Naive B cell (primary cell): ENCODE measurements at regions not wholly inside any gene's neighbourhood (a gene's known extent, or its start where the extent isn't known, plus 50 kb on each side); places are given as distances from the start of the nearest gene placed in this dataset.

Experiments used
- ATAC-seq, 2 donors: fragments of 150-1000 bp; cut with Tn5 transposase; 2 replicates each; pipeline ENCODE4 v1.10.0; 2021; ENCODE audit warnings: low read depth in 2 of 2, mild to moderate bottlenecking in 2 of 2, moderate library complexity in 2 of 2
- DNase-seq: peaks from one replicate; pipeline ENCODE4 v3.0.0; 2022
- H3K27ac Mint-ChIP-seq, 6 donors: one replicate each; pipeline ENCODE4 v1.8.0; 2020 to 2022; ENCODE audit warnings: mild to moderate bottlenecking in 6 of 6, mixed read lengths in 6 of 6, moderate library complexity in 5 of 6, inconsistent platforms in 2 of 6
- H3K27me3 Mint-ChIP-seq, 3 donors: one replicate each; pipeline ENCODE4 v1.8.0; 2021 to 2022; ENCODE audit warnings: mixed read lengths in 3 of 3, mild to moderate bottlenecking in 1 of 3
- H3K36me3 Mint-ChIP-seq, 2 donors: one replicate each; pipeline ENCODE4 v1.8.0; 2020 to 2022; ENCODE audit warnings: mixed read lengths in 2 of 2, inconsistent platforms in 1 of 2, mild to moderate bottlenecking in 1 of 2
- H3K4me1 Mint-ChIP-seq, 3 donors: one replicate each; pipeline ENCODE4 v1.8.0; 2020 to 2022; ENCODE audit warnings: mixed read lengths in 3 of 3, inconsistent platforms in 1 of 3, mild to moderate bottlenecking in 1 of 3, moderate library complexity in 1 of 3
- H3K4me3 Mint-ChIP-seq, 8 donors: one replicate each; pipeline ENCODE4 v1.8.0; 2020 to 2022; ENCODE audit warnings: mild to moderate bottlenecking in 8 of 8, mixed read lengths in 8 of 8, moderate library complexity in 8 of 8, inconsistent platforms in 2 of 8
- H3K9me3 Mint-ChIP-seq, 7 donors: one replicate each; pipeline ENCODE4 v1.8.0; 2020 to 2022; ENCODE audit warnings: mixed read lengths in 7 of 7, mild to moderate bottlenecking in 5 of 7, inconsistent platforms in 2 of 7, moderate library complexity in 1 of 7

DNA sequence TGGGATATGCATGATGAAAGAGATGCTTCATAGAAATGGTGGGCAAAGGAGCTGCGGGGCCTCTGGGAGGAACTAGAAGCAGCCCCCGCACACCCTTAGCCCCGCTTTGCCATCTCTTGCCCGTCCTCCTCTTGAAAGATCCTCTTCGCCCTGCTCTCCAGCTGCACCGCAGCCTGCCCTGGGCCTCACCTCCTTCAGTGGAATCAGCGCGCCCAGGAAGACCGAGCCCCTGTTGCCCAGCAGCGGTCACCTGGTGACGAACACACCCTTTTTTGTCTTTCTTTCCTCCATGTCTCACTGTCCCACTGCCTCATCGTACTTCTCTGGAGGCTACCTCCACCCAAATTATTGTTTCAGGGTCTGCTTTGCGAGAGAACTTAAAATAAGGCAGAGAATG, 807.6 kb downstream of the UQCRFS1 start:
- peaks cover 0 to 6% of the 10 kb centered on the region in 2 donors for H3K36me3 Mint-ChIP-seq
- H3K4me1 Mint-ChIP-seq, result peaks cover 0 to 34% (median 4%) of the 10 kb centered on the region in 3 donors
- no peak for DNase-seq
- H3K27me3 Mint-ChIP-seq, result peaks cover 12 to 29% (median 14%) of the 10 kb centered on the region in 3 donors
- no peak for ATAC-seq
- H3K4me3 Mint-ChIP-seq, result no peak overlapping the region
- H3K9me3 Mint-ChIP-seq, result peaks cover 0 to 7% (median 2%) of the 10 kb centered on the region in 7 donors
- H3K27ac Mint-ChIP-seq, result no peak overlapping the region

DNA sequence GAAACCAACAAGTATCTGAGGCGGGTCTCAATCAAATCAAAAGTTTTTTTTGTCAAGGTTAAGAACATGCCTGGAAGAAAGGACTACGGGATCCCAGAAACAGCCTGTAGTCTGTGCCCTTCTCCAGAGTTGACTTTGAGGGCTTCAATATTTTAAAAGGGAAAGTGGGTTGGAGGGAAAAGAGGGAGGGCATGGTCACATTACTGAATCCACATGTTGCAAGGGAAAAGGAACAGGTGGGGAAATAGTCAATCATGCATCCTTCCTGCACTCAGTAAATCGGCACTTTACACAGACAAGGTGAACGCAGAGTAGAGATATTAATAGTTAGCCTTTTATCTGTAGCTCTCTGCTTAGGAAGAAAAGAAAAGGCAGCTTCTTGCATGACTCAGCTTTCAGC, 808.5 kb downstream of the UQCRFS1 start:
- no peak overlapping the region for H3K27ac Mint-ChIP-seq
- peaks cover 2 to 8% of the 10 kb centered on the region in 2 donors for H3K36me3 Mint-ChIP-seq
- ATAC-seq (no peak), DNase-seq (no peak)
- H3K4me1 Mint-ChIP-seq, result peaks cover 0 to 34% (median 4%) of the 10 kb centered on the region in 3 donors
- no peak overlapping the region for H3K4me3 Mint-ChIP-seq
- peaks cover 12 to 29% (median 14%) of the 10 kb centered on the region in 3 donors for H3K27me3 Mint-ChIP-seq
- H3K9me3 Mint-ChIP-seq, result peaks cover 0 to 12% (median 3%) of the 10 kb centered on the region in 7 donors

DNA sequence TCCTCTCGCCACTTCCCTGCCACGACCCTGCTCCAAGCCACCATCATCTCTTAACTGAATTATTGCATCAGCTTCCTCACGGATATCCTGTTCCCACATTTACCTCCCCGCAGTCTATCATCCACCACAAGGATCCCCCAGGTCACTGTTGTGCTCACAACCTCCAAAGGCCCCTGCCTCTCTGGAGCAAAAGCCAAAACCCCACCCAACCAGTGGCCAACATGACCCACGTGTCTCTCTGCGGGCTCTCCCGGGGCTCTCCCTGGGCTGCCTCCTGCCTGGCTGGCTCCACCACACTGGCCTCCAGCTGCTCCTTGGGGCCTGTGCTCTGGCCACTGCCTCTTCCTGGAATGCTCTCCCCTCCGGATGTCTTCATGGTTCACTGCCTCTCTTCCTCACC, 809.3 kb downstream of the UQCRFS1 start:
- ATAC-seq (no peak), DNase-seq (no peak)
- peaks cover 0 to 34% (median 4%) of the 10 kb centered on the region in 3 donors for H3K4me1 Mint-ChIP-seq
- peaks cover 8 to 12% of the 10 kb centered on the region in 2 donors for H3K36me3 Mint-ChIP-seq
- peaks cover 14 to 29% (median 15%) of the 10 kb centered on the region in 3 donors for H3K27me3 Mint-ChIP-seq
- peaks cover 0 to 15% (median 5%) of the 10 kb centered on the region in 7 donors for H3K9me3 Mint-ChIP-seq
- no peak overlapping the region for H3K4me3 Mint-ChIP-seq
- no peak overlapping the region for H3K27ac Mint-ChIP-seq

DNA sequence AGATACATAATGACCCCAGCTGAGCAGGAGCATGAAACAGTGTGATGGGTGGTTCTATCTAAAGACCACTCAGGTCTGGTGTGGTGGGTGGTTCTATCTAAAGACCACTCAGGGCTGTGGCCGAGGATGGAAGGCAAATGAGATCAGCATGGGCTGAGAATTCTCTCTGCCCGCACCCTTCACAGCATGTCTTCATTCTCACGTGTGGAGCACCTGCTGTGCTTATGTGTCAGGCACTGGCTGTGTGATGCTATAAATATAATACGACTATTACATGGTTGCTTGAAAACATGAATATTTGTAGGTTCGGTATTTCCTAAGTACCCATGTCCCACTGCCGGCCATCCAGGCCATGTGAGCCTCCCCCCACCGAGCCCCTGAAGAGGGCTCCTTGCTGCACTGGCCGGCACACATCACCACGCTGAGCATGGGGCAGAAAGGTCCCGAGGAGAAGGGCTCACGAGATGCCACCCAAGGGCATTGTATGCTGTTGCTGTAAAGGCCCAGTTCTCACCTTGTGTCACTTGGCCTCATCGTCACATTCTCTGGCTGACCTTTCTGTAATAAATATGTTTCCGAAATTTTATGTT, 810.2 kb downstream of the UQCRFS1 start:
- Mint-ChIP-seq H3K27ac (no peak overlapping the region), H3K9me3 (peaks cover 0 to 15% (median 5%) of the 10 kb centered on the region in 7 donors), H3K36me3 (peaks cover 8 to 12% of the 10 kb centered on the region in 2 donors), H3K4me3 (no peak overlapping the region), H3K4me1 (peaks cover 0 to 28% (median 4%) of the 10 kb centered on the region in 3 donors), H3K27me3 (peaks cover 14 to 22% (median 15%) of the 10 kb centered on the region in 3 donors)
- DNase-seq (no peak), ATAC-seq (no peak)

DNA sequence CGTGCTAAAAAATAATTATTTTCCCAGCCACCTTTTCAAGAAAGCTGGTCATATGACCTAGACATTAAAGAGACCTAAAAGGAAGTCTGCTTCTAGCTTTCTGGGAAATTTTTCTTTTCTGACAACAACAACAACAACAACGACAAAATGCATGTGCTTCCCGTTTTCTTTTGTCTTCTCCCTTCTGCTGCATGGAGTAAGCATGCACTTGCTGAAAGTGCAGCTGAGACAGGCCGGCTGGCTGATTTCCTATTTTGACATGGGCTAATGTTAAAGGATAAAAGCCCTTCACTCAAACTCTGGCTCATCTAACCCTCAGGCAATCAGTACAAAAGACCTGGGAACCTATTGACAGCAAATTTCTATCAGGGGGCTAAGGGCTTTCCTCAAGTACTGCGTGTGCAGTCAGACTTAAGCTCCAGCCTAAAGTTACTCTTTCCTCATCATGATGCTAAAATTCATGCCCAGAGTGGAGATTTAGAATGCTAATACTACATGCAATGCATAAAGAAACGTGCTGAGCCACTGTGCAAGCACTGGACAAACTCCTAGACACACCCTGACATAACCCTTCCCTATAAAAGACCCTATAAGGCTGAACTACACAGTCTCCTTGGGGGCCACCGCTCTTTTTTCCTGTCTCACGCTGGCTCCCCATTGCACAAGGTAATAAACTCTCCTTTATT, 811.1 kb downstream of the UQCRFS1 start:
- Mint-ChIP-seq H3K27ac (no peak overlapping the region), H3K36me3 (peaks cover 8 to 12% of the 10 kb centered on the region in 2 donors), H3K4me3 (no peak overlapping the region), H3K4me1 (peaks cover 0 to 25% (median 4%) of the 10 kb centered on the region in 3 donors), H3K9me3 (peaks cover 0 to 15% (median 5%) of the 10 kb centered on the region in 7 donors), H3K27me3 (peaks cover 14 to 21% (median 15%) of the 10 kb centered on the region in 3 donors)
- DNase-seq (no peak), ATAC-seq (no peak)

DNA sequence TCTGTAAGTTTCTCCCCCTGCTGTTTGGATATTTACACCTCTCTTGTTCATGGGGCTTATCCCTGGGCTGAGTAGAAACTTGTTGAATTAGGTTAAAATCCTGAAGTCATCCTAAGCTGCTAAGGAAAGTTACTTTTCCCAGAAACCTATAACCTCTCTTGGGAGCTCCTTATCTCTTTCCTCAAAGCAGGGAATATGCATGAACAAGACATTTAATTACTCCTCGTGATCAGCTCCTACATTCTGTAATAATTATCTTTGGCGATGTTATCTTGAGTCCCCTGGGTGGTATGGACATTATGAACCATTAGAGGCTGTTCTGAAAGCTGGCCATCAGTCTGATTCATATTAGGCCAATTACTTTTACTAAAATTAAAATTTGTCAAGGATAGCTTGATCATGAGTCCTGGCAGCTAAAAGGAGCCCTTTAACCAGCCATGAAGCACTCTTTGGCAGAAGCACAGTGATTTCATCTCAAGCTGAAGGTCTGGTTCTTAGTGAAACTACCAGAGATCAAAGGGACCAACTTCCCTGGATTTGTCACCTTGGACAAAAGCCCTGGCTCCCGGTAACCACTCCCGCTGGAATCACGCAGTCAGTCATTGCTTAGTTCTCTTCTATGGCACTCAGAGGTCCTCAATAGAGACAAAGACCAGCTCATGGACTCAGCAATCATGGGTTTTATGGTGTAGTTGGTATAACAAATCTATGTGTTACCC, 811.8 kb downstream of the UQCRFS1 start:
- no peak for DNase-seq
- Mint-ChIP-seq H3K27ac (no peak overlapping the region), H3K9me3 (peaks cover 0 to 15% (median 5%) of the 10 kb centered on the region in 7 donors), H3K27me3 (peaks cover 9 to 21% (median 15%) of the 10 kb centered on the region in 3 donors), H3K4me3 (no peak overlapping the region), H3K36me3 (peaks cover 8 to 12% of the 10 kb centered on the region in 2 donors), H3K4me1 (peaks cover 0 to 19% (median 4%) of the 10 kb centered on the region in 3 donors)
- no peak for ATAC-seq

DNA sequence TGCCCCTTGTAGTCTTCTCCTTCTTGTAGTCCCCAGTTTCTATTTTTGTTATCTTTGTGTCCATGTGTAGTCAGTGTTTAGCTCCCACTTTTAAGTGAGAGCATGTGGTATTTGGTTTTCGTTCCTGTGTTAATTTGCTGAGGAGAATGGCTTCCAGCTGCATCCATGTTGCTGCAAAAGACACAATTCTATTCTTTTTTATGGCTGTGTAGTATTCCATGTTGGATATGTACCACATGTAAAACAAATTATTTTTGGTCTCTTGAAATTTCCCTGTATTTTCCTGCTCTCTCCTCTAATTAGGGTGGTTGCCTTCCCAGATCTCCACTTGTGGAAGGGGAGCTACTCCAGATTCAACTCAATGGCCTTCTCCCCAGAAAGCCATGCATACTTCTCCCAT, 813.8 kb downstream of the UQCRFS1 start:
- H3K36me3 Mint-ChIP-seq, result peaks cover 8 to 11% of the 10 kb centered on the region in 2 donors
- peaks cover 3 to 24% (median 10%) of the 10 kb centered on the region in 3 donors for H3K4me1 Mint-ChIP-seq
- H3K9me3 Mint-ChIP-seq, result peaks cover 0 to 15% (median 5%) of the 10 kb centered on the region in 7 donors
- no peak overlapping the region for H3K4me3 Mint-ChIP-seq
- ATAC-seq, result no peak
- DNase-seq, result no peak
- H3K27ac Mint-ChIP-seq, result no peak overlapping the region
- H3K27me3 Mint-ChIP-seq, result peaks cover 5 to 8% (median 7%) of the 10 kb centered on the region in 3 donors

DNA sequence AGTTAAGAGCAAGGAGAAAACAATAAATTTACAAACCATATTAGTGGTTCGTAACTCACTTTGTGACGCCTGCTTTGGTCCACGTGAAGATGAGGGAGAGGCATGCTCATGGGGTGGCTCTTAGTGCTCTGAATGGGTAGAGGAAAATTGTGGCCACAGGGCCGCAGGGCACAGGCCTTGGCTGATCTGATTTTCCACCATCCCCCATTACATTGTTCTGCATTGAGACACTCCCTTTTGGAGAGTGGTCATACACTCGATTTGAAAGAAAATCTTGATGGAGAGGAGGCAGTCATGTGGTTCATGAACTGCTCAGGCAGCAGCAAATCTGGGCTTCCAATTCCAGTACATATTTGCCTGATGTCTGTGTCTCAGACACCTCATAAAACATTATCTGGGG, 815.2 kb downstream of the UQCRFS1 start:
- Mint-ChIP-seq H3K4me3 (no peak overlapping the region), H3K36me3 (peaks cover 6 to 8% of the 10 kb centered on the region in 2 donors), H3K9me3 (peaks cover 0 to 11% (median 5%) of the 10 kb centered on the region in 7 donors), H3K4me1 (peaks cover 4 to 31% (median 18%) of the 10 kb centered on the region in 3 donors), H3K27ac (no peak overlapping the region), H3K27me3 (peaks cover 0 to 4% (median 0%) of the 10 kb centered on the region in 3 donors)
- no peak for DNase-seq
- ATAC-seq, result no peak

DNA sequence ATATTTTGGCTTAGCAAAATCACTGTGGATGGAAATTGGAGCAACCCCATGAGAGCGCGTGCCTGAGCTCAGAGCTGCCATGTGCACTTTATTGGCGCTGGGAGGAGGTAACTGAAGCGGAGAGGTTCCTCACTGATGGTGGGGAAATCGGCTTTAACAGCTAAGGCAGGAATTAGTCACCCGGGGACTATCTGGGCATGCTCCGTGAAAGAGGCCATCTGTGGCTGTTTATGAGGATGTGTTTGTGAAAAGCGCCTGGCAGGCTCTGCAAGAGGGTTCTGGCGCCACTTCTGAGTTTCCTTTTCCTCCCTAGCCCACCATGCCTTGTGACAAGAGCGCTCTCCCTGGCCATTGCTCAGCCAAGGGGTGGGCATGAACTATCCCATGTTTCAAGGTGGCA, 815.6 kb downstream of the UQCRFS1 start:
- no peak for ATAC-seq
- Mint-ChIP-seq H3K27me3 (peaks cover 0 to 4% (median 0%) of the 10 kb centered on the region in 3 donors), H3K27ac (no peak overlapping the region), H3K4me1 (peaks cover 4 to 31% (median 18%) of the 10 kb centered on the region in 3 donors), H3K36me3 (peaks cover 6 to 8% of the 10 kb centered on the region in 2 donors), H3K9me3 (peaks cover 0 to 11% (median 5%) of the 10 kb centered on the region in 7 donors), H3K4me3 (no peak overlapping the region)
- DNase-seq, result no peak

DNA sequence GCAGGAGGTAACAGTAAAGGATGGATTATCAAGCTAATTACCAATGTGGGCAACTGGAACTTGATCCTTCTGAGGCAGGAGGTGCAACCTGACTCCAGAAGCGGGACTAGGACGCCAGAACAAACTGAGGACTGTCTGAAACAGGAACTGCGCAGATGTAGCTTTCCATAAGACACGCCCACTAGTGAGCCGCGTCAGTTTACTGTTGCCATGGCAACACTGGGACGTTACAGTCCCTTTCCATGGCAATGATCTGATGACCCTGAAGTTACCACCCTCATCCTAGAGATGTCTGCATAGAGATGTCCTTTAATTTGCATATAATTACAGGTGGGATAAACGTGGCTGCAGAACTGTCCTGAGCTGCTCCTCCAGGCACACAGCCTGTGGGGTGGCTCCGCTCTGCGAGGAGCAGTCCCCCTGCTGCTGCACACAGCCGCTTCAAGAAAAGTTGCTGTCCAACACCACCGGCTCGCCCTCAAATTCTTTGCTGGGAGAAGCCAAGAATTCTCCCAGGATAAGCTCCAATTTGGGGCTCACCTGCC, 816.6 kb downstream of the UQCRFS1 start:
- H3K27ac Mint-ChIP-seq, result no peak overlapping the region
- H3K36me3 Mint-ChIP-seq, result peaks cover 6 to 8% of the 10 kb centered on the region in 2 donors

DNA sequence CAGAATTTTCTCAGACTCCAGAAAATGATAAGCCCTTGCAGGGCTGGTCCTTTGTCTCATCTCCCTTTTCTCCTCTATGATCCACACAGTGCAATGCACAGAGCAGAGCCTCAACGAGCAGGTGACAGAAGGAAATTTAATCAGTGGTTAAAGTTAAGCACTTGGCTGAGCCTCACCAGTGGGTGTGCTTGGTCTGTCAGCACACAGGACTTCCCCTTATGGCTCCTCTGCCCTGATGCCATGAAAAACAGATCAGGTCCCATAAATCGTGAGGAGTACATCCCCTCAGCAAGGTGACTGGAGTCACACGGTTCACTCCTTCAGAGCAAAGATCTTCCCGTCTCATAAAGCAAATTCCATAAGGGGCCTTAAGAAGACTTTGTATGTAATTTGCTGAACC, 818.2 kb downstream of the UQCRFS1 start:
- DNase-seq (no peak), ATAC-seq (peak in 1 of 2 donors; percentile 57)
- H3K4me1 Mint-ChIP-seq, result peaks cover 4 to 31% (median 18%) of the 10 kb centered on the region in 3 donors
- H3K27ac Mint-ChIP-seq, result peak overlapping the region in 3 of 6 donors; percentile 5 to 98 (median 26)
- H3K27me3 Mint-ChIP-seq, result peaks cover 0 to 4% (median 0%) of the 10 kb centered on the region in 3 donors
- peak overlapping the region in 2 of 8 donors; percentile 14 to 17 for H3K4me3 Mint-ChIP-seq
- peaks cover 0 to 10% (median 5%) of the 10 kb centered on the region in 7 donors for H3K9me3 Mint-ChIP-seq
- H3K36me3 Mint-ChIP-seq, result peaks cover 6 to 8% of the 10 kb centered on the region in 2 donors

More for the DNA sequence above, 816.6 kb downstream of the UQCRFS1 start:
- no peak overlapping the region for H3K4me3 Mint-ChIP-seq
- H3K9me3 Mint-ChIP-seq, result peaks cover 0 to 11% (median 5%) of the 10 kb centered on the region in 7 donors
- peaks cover 4 to 31% (median 18%) of the 10 kb centered on the region in 3 donors for H3K4me1 Mint-ChIP-seq
- peaks cover 0 to 4% (median 0%) of the 10 kb centered on the region in 3 donors for H3K27me3 Mint-ChIP-seq
- DNase-seq (no peak), ATAC-seq (no peak)

DNA sequence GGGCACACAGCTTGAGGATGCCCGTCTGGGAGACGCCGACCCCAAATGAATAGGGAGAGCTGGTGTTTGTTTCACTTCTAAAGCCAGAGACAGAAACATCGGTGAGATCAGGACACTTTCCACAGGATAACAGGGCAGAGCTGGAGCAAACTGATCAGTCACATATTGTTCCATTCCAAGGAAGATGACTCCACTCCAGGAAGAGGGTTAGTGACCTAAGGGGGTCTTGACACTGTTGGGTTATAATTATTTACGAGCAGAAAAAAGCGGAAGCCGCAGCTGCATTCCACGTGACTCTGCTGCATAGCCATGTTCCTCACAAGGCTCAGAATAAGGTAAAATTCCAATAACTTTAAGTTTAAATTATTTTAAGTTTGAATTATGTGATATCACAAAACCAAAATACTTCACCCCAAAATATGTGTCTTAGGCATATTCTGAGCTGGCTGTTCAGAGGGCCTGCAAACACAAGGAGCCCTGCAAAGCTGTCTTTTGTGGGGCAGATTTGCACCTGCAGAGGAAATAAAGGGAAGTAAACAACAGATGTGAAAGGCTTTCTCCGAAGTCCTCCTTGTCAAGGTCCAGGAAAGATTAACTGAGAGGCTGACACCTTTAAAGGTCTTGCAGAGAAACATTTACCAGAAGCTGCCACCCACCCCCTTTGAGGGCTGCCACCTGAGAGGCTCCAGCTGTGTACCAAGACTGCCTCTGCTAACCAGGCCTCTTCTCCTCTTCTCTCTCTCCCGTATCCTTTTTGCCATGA, 819.2 kb downstream of the UQCRFS1 start:
- H3K9me3 Mint-ChIP-seq, result peaks cover 0 to 8% (median 0%) of the 10 kb centered on the region in 7 donors
- H3K36me3 Mint-ChIP-seq, result no peaks in the 10 kb centered on the region
- H3K4me3 Mint-ChIP-seq, result peak overlapping the region in 7 of 8 donors; percentile 25 to 85 (median 58)
- ATAC-seq, result peak in 1 of 2 donors; percentile 66
- no peak for DNase-seq
- no peaks in the 10 kb centered on the region for H3K27me3 Mint-ChIP-seq
- peaks cover 4 to 31% (median 18%) of the 10 kb centered on the region in 3 donors for H3K4me1 Mint-ChIP-seq
- peak overlapping the region in 2 of 6 donors; percentile 86 to 98 for H3K27ac Mint-ChIP-seq
